ENCODE measurements at regions not wholly inside any gene's neighbourhood (a gene's known extent, or its start where the extent isn't known, plus 50 kb on each side); places are given as distances from the start of the nearest gene placed in this dataset.

GRCh38 chr2:236454076-236454475 lies 115.5 kb upstream of the ACKR3 start:
- TF ChIP-seq CTCF (IDR thresholded peaks at IDR 0.05; ENCODE audit: insufficient read depth, low read length) = no peak
- TF ChIP-seq POLR2AphosphoS5 (IDR thresholded peaks at IDR 0.05; ENCODE audit: low read depth) = no peak

Data from HL-60 (cell line).